ENCODE measurements at regions not wholly inside any gene's neighbourhood (a gene's known extent, or its start where the extent isn't known, plus 50 kb on each side); places are given as distances from the start of the nearest gene placed in this dataset.

GRCh38 chr14:87879389-87879788 lies 113.6 kb downstream of the GALC start:
- DNase-seq (ENCODE audit: low read depth, low spot score), result no peak

DNA sequence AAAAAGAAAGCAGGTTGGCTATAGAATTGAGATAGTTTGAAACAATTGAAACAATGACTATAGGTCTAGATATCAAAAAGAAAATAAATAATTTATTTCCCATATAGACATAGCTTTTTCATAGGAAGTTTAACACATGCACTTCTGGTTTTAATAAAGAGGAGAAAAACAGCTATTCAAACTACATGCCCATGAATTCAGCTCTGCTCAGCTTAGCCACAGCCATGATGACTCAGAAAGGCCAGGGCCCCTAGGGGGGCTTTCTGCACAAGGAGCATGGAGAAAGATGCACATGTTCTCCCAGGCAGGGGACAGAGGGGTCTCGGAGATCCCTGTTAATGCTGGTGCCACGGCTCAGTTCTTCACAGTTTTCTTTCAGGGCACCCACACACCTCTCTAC lies 114.0 kb downstream of the GALC start:
- no peak for DNase-seq (ENCODE audit: low read depth, low spot score)

- DNase-seq (ENCODE audit: low read depth, low spot score), result peak; percentile 3
These were observed 115.1 kb downstream of the GALC start for GRCh38 chr14:87877877-87878276.

DNA sequence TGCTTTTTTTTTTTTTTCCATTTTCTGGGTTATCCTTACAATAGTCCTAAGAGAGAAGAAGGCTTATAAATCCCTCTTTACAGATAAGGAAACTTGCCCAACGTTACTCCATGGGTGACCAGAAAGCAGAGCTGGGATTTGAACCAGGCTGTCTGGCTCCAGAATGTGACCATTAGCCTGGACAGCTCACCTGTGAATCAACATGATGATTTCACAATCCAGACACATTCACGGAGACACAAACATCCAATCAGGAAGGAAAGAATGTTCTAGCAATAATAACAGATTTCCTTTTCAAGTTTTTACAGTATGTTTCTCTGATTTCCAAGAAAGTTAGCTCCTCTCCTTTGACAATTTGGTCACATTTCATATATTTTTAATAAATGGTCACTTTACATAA lies 118.3 kb downstream of the GALC start:
- DNase-seq (ENCODE audit: low read depth, low spot score), result no peak

- no peak for DNase-seq (ENCODE audit: low read depth, low spot score)
These were observed 119.2 kb downstream of the GALC start for GRCh38 chr14:87873741-87874140.

DNA sequence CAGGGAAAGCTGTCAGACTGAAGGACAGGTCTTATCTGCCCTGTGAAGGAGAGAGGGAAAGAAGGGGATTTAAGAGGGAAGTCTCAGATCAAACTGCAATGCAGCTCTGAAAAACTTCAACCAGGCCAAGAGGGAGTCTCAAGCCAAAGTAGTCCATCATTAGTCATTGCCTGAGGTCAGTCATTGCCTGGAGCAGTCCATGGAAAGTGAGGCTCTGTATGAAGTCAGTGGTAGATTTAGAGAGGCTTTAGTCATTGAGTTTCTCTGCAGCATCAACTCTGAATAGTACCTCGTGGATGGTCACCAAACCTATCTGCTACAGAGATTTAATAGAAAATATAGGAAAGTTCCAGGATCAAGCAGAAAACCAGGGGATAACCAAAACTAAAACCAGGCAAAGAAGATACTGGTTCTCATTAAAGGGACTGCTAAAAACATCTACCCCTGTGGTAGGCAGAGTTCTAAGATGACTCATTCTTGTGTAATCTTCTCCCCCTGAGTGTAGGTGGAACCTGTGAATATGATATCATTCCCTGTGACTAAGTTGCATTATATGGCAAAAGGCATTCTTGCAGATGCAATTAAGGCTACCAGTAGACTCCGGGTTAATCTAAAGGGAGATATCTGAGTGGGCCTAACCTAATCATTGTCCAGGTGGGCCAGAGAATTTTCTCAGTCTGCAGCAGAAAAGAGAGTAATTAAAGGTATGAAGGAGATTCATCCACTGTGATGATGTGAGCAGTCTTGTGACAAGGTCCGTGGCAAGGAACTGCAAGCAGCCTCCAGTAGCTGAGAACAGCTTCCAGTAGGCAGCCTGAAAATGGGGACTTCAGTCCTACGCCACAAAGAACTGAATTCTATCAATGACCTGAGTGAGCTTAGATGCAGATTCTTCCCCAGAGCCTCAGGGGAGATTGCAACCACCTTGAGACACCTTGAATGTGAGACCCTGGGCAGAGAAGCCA lies 123.1 kb downstream of the GALC start:
- DNase-seq (ENCODE audit: low read depth, low spot score), result peak; percentile 40

DNA sequence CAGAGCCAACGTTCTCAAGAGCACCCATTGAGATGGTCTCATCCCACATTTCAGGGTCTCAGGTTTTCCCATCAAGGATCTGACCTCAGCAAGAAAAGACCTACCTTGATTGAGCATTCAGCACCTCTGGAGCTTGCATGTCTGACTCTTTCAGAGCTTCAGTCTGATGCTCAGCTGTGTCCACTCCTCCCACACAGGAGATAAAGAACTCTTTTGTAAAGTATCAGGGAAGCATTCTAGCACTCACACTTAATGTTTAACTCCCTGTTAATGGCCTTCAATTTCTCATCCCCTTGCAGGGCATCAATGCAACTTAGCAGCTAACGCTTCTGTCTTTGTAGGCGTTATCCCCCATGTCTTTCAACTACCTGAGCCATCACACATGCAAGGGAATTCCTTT lies 124.1 kb downstream of the GALC start:
- DNase-seq (ENCODE audit: low read depth, low spot score), result no peak

GRCh38 chr14:87866116-87866515 lies 126.9 kb downstream of the GALC start:
- DNase-seq (ENCODE audit: low read depth, low spot score), result no peak

GRCh38 chr14:87864356-87865270 lies 128.4 kb downstream of the GALC start:
- no peak for DNase-seq (ENCODE audit: low read depth, low spot score)

DNA sequence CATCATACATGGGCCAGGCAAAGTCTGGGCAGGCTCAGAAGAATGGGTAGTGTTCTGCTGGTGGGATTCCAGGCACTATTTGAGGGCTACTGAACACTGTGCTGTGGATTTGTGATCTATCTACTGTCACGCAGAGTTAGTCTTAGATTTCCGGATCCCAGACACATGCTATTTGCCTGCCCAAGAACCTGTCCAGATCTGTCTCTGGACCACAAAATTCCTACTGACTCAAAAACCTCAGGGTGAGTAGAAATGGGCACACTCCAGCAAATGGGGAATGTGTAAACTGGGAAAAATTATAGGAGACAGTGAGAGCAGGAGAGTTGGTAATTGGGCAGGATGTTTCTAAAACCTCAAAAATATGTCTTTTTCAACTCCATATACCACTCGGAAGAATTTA lies 129.9 kb downstream of the GALC start:
- DNase-seq (ENCODE audit: low read depth, low spot score), result no peak

- no peak for DNase-seq (ENCODE audit: low read depth, low spot score)
These were observed 140.9 kb downstream of the GALC start for GRCh38 chr14:87852107-87852506.

- DNase-seq (ENCODE audit: low read depth, low spot score), result no peak
These were observed 141.8 kb downstream of the GALC start for GRCh38 chr14:87851190-87851589.

GRCh38 chr14:87847216-87847755 lies 145.7 kb downstream of the GALC start:
- no peak for DNase-seq (ENCODE audit: low read depth, low spot score)

GRCh38 chr14:87840906-87841305 lies 152.1 kb downstream of the GALC start:
- DNase-seq (ENCODE audit: low read depth, low spot score), result no peak

DNA sequence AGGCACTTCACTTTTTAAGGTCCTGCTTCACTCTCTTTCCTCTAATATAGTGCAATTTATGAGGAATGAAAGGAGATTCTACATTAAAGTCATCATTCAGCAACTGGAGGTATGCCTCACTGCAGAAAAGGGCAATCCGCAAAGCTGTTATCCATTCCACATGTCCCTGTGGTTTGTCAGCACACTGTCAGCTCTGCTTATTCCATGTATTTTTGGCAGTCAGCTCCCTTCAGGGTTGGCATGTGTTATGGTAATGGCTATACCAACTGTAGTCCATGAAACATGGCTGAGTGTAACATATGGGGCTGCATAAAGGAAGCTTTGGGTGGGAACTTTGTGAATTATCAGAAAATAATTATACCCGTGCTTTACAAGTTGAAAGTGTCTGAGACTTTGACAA lies 154.1 kb downstream of the GALC start:
- no peak for DNase-seq (ENCODE audit: low read depth, low spot score)

GRCh38 chr14:87837296-87837695 lies 155.7 kb downstream of the GALC start:
- DNase-seq (ENCODE audit: low read depth, low spot score), result no peak

- no peak for DNase-seq (ENCODE audit: low read depth, low spot score)
These were observed 158.4 kb downstream of the GALC start for GRCh38 chr14:87834594-87834993.

- no peak for DNase-seq (ENCODE audit: low read depth, low spot score)
These were observed 160.0 kb downstream of the GALC start for GRCh38 chr14:87833026-87833425.

- no peak for DNase-seq (ENCODE audit: low read depth, low spot score)
These were observed 162.4 kb downstream of the GALC start for GRCh38 chr14:87830443-87831096.

GRCh38 chr14:87829543-87829942 lies 163.4 kb downstream of the GALC start:
- DNase-seq (ENCODE audit: low read depth, low spot score), result no peak

- DNase-seq (ENCODE audit: low read depth, low spot score), result no peak
These were observed 168.7 kb downstream of the GALC start for GRCh38 chr14:87824266-87824665.

GRCh38 chr14:87816416-87816815 lies 176.6 kb downstream of the GALC start:
- no peak for DNase-seq (ENCODE audit: low read depth, low spot score)

All from astrocyte of the hippocampus (primary cell).